ENCODE measurements at regions not wholly inside any gene's neighbourhood (a gene's known extent, or its start where the extent isn't known, plus 50 kb on each side); places are given as distances from the start of the nearest gene placed in this dataset.

- peak overlapping the region; percentile 4 for H3K4me3 ChIP-seq (ENCODE audit: low read depth, low read length)
- H3K9me3 ChIP-seq (ENCODE audit: control insufficient read depth, insufficient read depth, low read length) = no peaks in the 10 kb centered on the region
- H3K36me3 ChIP-seq (ENCODE audit: control insufficient read depth, insufficient read depth, low read length) = no peaks in the 10 kb centered on the region
- DNase-seq (ENCODE audit: low read depth in 4 of 6, low spot score in 6 of 6) = peak in 5 of 6 donors; percentile 26 to 94 (median 48)
- H3K27me3 ChIP-seq (ENCODE audit: control insufficient read depth, insufficient read depth, low read length) = no peaks in the 10 kb centered on the region
- WGBS (ENCODE audit: insufficient coverage) = 17% methylated on average over 6 of the region's 13 CpGs
- no peak overlapping the region for H3K27ac ChIP-seq (ENCODE audit: low read depth, low read length)
- H3K4me1 ChIP-seq (ENCODE audit: control insufficient read depth, insufficient read depth, low read length) = peaks cover 3% of the 10 kb centered on the region
Observed at GRCh38 chr14:97634751-97635150, 837.6 kb downstream of the VRK1 start.

- DNase-seq (ENCODE audit: low read depth in 4 of 6, low spot score in 6 of 6) = peak in 1 of 6 donors; percentile 59
- Histone ChIP-seq H3K27me3 (ENCODE audit: control insufficient read depth, insufficient read depth, low read length) (no peaks in the 10 kb centered on the region), H3K27ac (ENCODE audit: low read depth, low read length) (no peak overlapping the region), H3K9me3 (ENCODE audit: control insufficient read depth, insufficient read depth, low read length) (no peaks in the 10 kb centered on the region), H3K4me3 (ENCODE audit: low read depth, low read length) (no peak overlapping the region), H3K36me3 (ENCODE audit: control insufficient read depth, insufficient read depth, low read length) (no peaks in the 10 kb centered on the region), H3K4me1 (ENCODE audit: control insufficient read depth, insufficient read depth, low read length) (peaks cover 3% of the 10 kb centered on the region)
- 54% methylated on average over 2 of the region's 3 CpGs for WGBS (ENCODE audit: insufficient coverage)
Observed at GRCh38 chr14:97638864-97639263, 841.7 kb downstream of the VRK1 start.

- WGBS (ENCODE audit: insufficient coverage) = 83% methylated on average over 3 of the region's 5 CpGs
- no peak for DNase-seq (ENCODE audit: low read depth in 4 of 6, low spot score in 6 of 6)
- Histone ChIP-seq H3K36me3 (ENCODE audit: control insufficient read depth, insufficient read depth, low read length) (no peaks in the 10 kb centered on the region), H3K4me1 (ENCODE audit: control insufficient read depth, insufficient read depth, low read length) (peaks cover 3% of the 10 kb centered on the region), H3K27me3 (ENCODE audit: control insufficient read depth, insufficient read depth, low read length) (no peaks in the 10 kb centered on the region), H3K27ac (ENCODE audit: low read depth, low read length) (no peak overlapping the region), H3K9me3 (ENCODE audit: control insufficient read depth, insufficient read depth, low read length) (no peaks in the 10 kb centered on the region), H3K4me3 (ENCODE audit: low read depth, low read length) (no peak overlapping the region)
Observed at GRCh38 chr14:97640031-97640430, 842.8 kb downstream of the VRK1 start.

GRCh38 chr14:97641827-97642226, 844.6 kb downstream of the VRK1 start:
- H3K4me1 ChIP-seq (ENCODE audit: control insufficient read depth, insufficient read depth, low read length) = no peaks in the 10 kb centered on the region
- no peak overlapping the region for H3K27ac ChIP-seq (ENCODE audit: low read depth, low read length)
- no peaks in the 10 kb centered on the region for H3K9me3 ChIP-seq (ENCODE audit: control insufficient read depth, insufficient read depth, low read length)
- no peaks in the 10 kb centered on the region for H3K27me3 ChIP-seq (ENCODE audit: control insufficient read depth, insufficient read depth, low read length)
- WGBS (ENCODE audit: insufficient coverage) = 65% methylated on average over 2 of the region's 8 CpGs
- no peak overlapping the region for H3K4me3 ChIP-seq (ENCODE audit: low read depth, low read length)
- no peak for DNase-seq (ENCODE audit: low read depth in 4 of 6, low spot score in 6 of 6)
- H3K36me3 ChIP-seq (ENCODE audit: control insufficient read depth, insufficient read depth, low read length) = no peaks in the 10 kb centered on the region

- DNase-seq (ENCODE audit: low read depth in 4 of 6, low spot score in 6 of 6) = no peak
- Histone ChIP-seq H3K9me3 (ENCODE audit: control insufficient read depth, insufficient read depth, low read length) (no peaks in the 10 kb centered on the region), H3K27ac (ENCODE audit: low read depth, low read length) (no peak overlapping the region), H3K27me3 (ENCODE audit: control insufficient read depth, insufficient read depth, low read length) (no peaks in the 10 kb centered on the region), H3K4me1 (ENCODE audit: control insufficient read depth, insufficient read depth, low read length) (no peaks in the 10 kb centered on the region), H3K4me3 (ENCODE audit: low read depth, low read length) (no peak overlapping the region), H3K36me3 (ENCODE audit: control insufficient read depth, insufficient read depth, low read length) (no peaks in the 10 kb centered on the region)
- 100% methylated on average over 1 of the region's 3 CpGs for WGBS (ENCODE audit: insufficient coverage)
Observed at GRCh38 chr14:97642631-97643030, 845.4 kb downstream of the VRK1 start.

- DNase-seq (ENCODE audit: low read depth in 4 of 6, low spot score in 6 of 6) = no peak
- H3K36me3 ChIP-seq (ENCODE audit: control insufficient read depth, insufficient read depth, low read length) = no peaks in the 10 kb centered on the region
- H3K27me3 ChIP-seq (ENCODE audit: control insufficient read depth, insufficient read depth, low read length) = no peaks in the 10 kb centered on the region
- 100% methylated on average over 1 of the region's 1 CpG for WGBS (ENCODE audit: insufficient coverage)
- no peaks in the 10 kb centered on the region for H3K4me1 ChIP-seq (ENCODE audit: control insufficient read depth, insufficient read depth, low read length)
- H3K4me3 ChIP-seq (ENCODE audit: low read depth, low read length) = no peak overlapping the region
- H3K9me3 ChIP-seq (ENCODE audit: control insufficient read depth, insufficient read depth, low read length) = no peaks in the 10 kb centered on the region
- H3K27ac ChIP-seq (ENCODE audit: low read depth, low read length) = no peak overlapping the region
Observed at GRCh38 chr14:97644365-97644764, 847.2 kb downstream of the VRK1 start.

GRCh38 chr14:97649752-97650151, 852.6 kb downstream of the VRK1 start:
- DNase-seq (ENCODE audit: low read depth in 4 of 6, low spot score in 6 of 6) = peak in 1 of 6 donors; percentile 34
- Histone ChIP-seq H3K4me1 (ENCODE audit: control insufficient read depth, insufficient read depth, low read length) (no peaks in the 10 kb centered on the region), H3K27ac (ENCODE audit: low read depth, low read length) (no peak overlapping the region), H3K9me3 (ENCODE audit: control insufficient read depth, insufficient read depth, low read length) (no peaks in the 10 kb centered on the region), H3K27me3 (ENCODE audit: control insufficient read depth, insufficient read depth, low read length) (no peaks in the 10 kb centered on the region), H3K36me3 (ENCODE audit: control insufficient read depth, insufficient read depth, low read length) (no peaks in the 10 kb centered on the region), H3K4me3 (ENCODE audit: low read depth, low read length) (no peak overlapping the region)
- 33% methylated on average over 2 of the region's 5 CpGs for WGBS (ENCODE audit: insufficient coverage)

- no peaks in the 10 kb centered on the region for H3K9me3 ChIP-seq (ENCODE audit: control insufficient read depth, insufficient read depth, low read length)
- H3K36me3 ChIP-seq (ENCODE audit: control insufficient read depth, insufficient read depth, low read length) = no peaks in the 10 kb centered on the region
- no peaks in the 10 kb centered on the region for H3K4me1 ChIP-seq (ENCODE audit: control insufficient read depth, insufficient read depth, low read length)
- H3K27ac ChIP-seq (ENCODE audit: low read depth, low read length) = no peak overlapping the region
- DNase-seq (ENCODE audit: low read depth in 4 of 6, low spot score in 6 of 6) = peak in 2 of 6 donors; percentile 12 to 24
- H3K27me3 ChIP-seq (ENCODE audit: control insufficient read depth, insufficient read depth, low read length) = no peaks in the 10 kb centered on the region
- 64% methylated on average over 3 of the region's 5 CpGs for WGBS (ENCODE audit: insufficient coverage)
- no peak overlapping the region for H3K4me3 ChIP-seq (ENCODE audit: low read depth, low read length)
Observed at GRCh38 chr14:97655169-97655948, 858.2 kb downstream of the VRK1 start.

GRCh38 chr14:97657609-97658008, 860.4 kb downstream of the VRK1 start:
- Histone ChIP-seq H3K27ac (ENCODE audit: low read depth, low read length) (no peak overlapping the region), H3K4me1 (ENCODE audit: control insufficient read depth, insufficient read depth, low read length) (no peaks in the 10 kb centered on the region), H3K27me3 (ENCODE audit: control insufficient read depth, insufficient read depth, low read length) (no peaks in the 10 kb centered on the region), H3K9me3 (ENCODE audit: control insufficient read depth, insufficient read depth, low read length) (no peaks in the 10 kb centered on the region), H3K4me3 (ENCODE audit: low read depth, low read length) (no peak overlapping the region), H3K36me3 (ENCODE audit: control insufficient read depth, insufficient read depth, low read length) (no peaks in the 10 kb centered on the region)
- WGBS (ENCODE audit: insufficient coverage) = 43% methylated on average over 2 of the region's 2 CpGs
- DNase-seq (ENCODE audit: low read depth in 4 of 6, low spot score in 6 of 6) = peak in 1 of 6 donors; percentile 7

GRCh38 chr14:97687944-97688630, 890.9 kb downstream of the VRK1 start:
- Histone ChIP-seq H3K27ac (ENCODE audit: low read depth, low read length) (no peak overlapping the region), H3K27me3 (ENCODE audit: control insufficient read depth, insufficient read depth, low read length) (no peaks in the 10 kb centered on the region), H3K4me1 (ENCODE audit: control insufficient read depth, insufficient read depth, low read length) (no peaks in the 10 kb centered on the region), H3K4me3 (ENCODE audit: low read depth, low read length) (no peak overlapping the region), H3K9me3 (ENCODE audit: control insufficient read depth, insufficient read depth, low read length) (no peaks in the 10 kb centered on the region), H3K36me3 (ENCODE audit: control insufficient read depth, insufficient read depth, low read length) (no peaks in the 10 kb centered on the region)
- WGBS (ENCODE audit: insufficient coverage) = 100% methylated on average over 4 of the region's 6 CpGs
- DNase-seq (ENCODE audit: low read depth in 4 of 6, low spot score in 6 of 6) = no peak

Measured in spinal cord (tissue), 9 donors.